T-helper 2 cell (primary cell): ENCODE measurements at regions not wholly inside any gene's neighbourhood (a gene's known extent, or its start where the extent isn't known, plus 50 kb on each side); places are given as distances from the start of the nearest gene placed in this dataset.

Source experiments
- DNase-seq, 5 experiments: peaks; one replicate each; pipeline versions ENCODE4 v3.0.0 to v3.0.0-alpha.2; 2012 to 2022

DNA sequence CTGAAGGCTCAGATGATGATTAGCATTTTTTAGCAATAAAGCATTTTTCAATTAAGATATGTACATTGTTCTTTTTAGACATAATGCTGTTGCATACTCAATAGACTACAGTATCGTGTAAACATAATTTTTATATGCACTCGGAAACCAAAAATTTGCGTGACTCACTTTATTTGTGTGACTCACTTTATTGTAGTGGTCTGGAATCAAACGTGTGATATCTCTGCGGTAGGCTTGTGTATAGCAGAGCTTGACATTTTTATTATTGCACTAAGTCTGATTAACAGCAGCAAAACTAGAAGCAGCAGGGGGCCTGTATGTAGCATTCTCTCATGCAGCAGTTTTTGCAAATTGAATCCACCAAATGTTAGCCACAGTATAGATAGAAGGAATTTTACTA lies 119.1 kb upstream of the PRDX4 start:
- DNase-seq: no peak

DNA sequence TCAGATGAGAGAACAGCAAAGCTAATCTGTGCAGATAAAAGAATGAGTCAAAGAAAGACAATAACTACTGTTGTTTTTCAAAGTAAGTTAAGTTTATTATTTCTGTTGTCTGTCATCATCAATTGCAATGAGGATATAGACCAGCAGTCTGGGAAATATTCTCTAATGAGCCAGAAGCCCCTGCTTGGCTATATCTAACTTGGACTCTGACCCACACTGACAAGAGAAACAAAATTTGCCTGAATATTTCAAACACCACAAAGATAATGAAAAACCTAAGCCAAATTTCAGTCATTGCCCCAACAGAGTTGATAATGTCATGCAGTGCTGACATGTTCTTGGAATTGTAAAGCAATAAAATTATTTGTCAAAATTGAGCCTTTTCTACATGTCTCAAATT lies 115.0 kb upstream of the PRDX4 start:
- DNase-seq: no peak

DNA sequence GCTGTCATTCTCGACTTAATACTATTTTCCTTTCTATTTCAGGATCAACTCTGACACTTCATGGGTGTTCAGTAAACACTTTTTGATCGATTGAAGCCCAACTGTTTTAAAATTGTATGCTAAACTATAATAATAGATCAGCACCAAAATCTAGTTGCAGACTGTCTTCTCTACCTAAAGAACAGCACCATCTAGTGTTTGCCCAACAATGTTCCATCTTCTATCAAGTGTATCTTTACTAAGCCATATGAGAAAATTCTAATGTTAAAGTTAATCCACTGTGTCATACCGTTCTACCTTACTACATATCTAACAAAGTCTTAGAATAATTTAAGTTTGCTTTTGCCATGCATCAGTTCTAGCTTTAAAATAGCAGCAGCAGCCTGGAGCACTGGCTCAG lies 113.0 kb upstream of the PRDX4 start:
- DNase-seq: peak in 1 of 5 experiments; percentile 9

DNA sequence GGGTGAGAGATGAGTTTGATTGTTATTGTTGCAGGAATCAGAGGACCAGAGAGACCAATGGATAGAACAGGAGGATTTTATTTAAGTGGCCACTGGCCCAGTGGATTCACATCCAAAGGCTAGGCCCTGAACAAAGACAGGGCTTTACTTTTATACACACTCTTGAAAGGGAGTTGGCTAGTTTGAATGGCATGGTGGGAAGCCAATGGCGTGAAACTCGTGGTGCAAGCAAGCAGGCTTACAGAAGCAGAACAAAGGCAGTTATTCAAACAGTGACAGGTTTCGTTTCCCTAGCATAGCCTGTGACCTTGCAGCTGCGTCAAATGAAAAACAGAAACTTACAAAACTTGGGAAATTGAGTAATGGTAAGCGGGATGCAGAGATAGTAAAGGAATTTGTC lies 110.2 kb upstream of the PRDX4 start:
- no peak for DNase-seq

DNA sequence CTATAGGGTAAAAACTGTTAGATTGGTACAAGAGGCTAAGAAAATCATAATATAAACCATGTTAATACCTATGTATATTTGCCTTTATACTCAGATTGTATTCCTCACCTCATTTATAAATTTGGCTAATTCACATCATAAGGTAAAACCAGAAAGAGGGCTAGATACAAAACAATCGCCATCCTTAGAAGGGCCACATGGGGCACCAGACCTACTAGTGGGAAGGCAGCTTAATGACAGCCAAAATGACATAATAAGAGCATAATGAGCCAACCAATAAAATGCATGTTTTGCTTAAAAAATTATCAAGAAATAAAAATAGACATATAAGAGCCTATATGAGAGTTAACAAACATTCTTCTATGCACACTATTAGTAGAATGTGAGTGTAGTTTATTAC lies 107.3 kb upstream of the PRDX4 start:
- no peak for DNase-seq

DNA sequence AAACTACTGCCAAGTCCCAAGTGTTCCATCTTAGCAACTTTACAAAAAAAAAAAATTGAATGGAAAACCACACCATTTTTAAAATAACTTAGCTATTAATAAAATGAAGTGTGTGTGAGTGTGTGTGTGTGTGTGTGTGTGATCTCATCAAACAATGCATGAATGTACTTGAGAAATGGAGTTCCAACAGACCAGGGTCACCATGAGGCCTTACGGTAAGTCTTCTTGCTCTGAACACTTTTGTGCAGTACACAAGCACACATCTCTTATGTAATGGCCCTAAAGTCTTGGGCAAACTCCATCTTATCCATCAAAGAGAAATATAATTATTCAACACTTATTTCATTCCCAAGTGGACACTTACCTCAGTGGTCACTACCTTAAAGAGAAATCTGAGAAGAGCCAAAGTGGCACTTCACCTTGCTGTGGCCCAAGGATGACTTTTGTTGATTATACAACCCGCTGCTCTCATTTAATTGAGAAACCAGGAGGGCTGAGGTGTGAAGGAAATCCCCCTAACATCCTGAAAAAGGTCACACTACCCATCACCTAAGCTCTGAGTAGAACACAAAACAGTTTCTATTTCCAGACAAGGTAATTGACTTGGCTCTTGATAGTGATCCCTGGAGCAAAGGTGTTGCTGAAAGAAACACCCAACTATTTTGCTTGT lies 96.5 kb upstream of the PRDX4 start:
- DNase-seq: no peak

DNA sequence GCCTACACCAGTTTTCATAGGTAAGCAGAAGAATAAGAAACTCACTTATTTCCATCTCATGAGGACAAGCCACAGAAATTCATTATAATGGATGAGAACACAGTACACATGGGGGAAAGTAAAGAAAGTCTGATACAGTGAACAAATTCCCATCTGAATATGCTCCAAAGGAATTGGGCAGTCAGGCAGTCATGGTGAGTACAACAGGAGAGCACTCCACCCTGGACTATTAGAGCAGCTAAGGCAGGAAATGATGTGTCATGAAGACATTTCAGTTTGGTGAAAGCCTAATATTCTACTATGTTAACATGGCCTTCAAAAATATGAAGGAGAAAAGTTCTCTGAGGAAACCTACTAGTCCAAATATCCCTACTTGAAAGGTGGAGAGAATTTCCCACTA lies 92.0 kb upstream of the PRDX4 start:
- no peak for DNase-seq

DNA sequence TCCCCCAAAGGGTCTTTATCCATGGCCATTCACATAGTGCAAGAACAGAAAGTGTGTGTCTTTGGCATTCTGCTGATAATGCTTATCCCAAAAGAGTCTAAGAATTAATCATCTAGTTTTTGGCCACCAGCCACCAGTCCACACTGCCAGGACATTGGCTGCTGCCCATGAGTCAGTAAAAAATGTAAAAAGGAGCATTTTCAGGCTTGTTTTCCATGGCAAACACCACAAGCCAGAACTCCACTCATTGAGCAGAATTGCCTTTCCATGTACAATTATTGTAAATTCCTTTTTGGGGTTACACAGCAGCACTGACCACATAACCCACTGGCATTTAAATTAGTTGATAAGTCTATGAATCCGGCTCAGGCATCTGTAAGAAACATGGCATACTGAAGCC lies 89.2 kb upstream of the PRDX4 start:
- DNase-seq: no peak

DNA sequence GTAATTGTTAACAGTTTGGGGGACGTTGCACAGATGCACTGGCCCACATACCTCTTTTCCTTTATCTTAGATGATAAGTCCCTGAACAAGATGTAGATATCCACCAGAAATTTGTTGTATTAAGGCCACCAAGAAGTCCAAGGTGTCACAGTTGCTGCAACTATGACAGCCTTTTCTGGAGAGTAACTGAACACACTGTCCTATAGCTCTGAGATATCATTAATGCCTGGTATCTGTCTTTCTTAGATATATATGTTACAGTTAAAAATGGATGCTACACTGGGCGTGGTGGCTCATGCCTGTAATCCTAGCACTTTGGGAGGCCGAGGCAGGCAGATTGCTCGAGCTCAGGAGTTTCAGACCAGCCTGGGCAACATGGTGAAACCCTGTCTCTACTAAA lies 77.8 kb upstream of the PRDX4 start:
- DNase-seq: no peak

DNA sequence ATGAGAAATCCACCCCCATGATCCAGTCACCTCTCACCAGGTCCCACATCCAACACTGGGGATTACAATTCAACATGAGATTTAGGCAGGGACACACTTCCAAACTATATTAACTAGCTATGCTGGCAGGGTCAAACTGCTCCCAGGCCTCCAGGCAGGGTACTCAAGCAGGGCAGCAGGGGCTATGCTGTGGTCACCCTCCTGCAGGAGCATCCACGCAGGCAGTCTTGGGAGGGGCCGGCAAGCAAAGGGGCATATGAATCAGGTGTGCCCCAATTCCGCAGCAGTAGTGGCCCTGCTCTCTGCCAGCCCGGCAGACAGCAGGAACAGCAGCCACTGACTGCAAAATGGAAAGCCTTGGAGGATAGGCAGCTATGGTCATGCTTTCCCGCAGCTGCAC lies 74.6 kb upstream of the PRDX4 start:
- DNase-seq: no peak

DNA sequence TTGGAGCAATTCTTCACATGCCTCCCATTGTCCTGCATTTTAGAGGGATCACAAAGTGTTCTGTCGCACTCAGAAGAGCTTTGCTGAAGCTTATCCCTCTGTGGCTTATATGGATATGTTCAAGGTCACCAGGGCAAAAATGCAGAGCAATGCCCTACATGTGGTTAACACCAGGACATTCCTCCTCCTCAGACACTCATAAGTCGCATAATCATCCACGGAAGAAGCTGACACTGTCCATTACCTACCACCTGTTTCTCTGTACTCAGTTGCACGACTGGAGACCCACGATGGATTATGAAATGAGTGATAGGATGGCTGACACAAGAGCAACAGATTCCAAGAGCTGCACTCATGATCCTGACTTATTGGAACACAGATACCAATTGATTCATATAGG lies 68.7 kb upstream of the PRDX4 start:
- no peak for DNase-seq

DNA sequence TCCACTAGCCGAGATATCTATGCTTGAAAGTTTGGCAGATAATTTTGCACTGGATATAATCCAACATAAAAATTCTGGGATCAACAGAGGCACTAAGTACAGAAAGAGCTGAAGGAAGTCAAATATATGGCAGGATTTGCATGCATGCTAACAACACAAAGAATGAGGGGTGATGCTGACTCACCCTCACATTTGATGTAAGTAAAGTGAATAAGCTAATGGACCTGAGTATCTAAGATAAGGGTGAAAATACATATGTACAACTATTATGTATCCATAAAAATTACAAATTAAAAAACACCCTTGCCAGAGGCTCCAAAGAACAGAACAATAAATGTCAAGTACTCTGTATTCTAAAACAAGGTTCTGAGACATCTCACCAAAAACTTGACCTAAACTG lies 63.8 kb upstream of the PRDX4 start:
- DNase-seq: no peak

DNA sequence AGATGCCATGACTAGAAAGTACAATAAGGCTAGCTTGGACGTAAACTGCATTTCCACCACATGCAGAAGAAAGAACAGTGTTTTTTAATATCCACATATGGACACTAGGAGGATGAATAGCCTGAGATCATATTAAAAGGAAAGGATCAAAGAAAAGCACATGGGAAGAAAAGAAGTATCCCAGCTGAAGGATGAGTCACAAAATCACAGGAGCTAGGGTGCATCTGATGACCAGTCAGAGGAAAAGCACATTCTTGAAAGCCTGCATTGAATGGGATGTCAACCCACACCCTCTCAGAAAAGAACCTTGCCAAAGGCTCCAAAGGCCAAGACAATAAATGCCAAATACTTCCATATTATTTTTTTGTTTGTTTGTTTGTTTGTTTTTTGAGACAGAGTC lies 56.8 kb upstream of the PRDX4 start:
- no peak for DNase-seq

DNA sequence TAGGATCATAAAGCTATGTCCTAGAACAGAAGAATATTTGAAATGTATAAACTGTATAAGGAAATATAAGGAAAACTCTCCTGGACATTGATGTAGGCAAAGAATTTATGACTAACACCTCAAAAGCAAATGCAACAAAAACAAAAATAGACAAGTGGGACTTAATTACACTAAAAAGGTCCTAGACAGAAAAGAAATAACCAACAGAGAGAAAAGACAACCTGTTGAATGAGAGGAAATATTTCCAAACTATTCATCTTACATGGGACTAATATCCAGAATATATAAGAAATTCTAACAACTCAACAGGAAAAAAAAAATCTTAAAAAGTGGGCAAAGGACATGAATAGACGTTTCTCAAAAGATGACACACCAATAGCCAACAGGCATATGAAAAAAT lies 54.4 kb upstream of the PRDX4 start:
- no peak for DNase-seq

DNA sequence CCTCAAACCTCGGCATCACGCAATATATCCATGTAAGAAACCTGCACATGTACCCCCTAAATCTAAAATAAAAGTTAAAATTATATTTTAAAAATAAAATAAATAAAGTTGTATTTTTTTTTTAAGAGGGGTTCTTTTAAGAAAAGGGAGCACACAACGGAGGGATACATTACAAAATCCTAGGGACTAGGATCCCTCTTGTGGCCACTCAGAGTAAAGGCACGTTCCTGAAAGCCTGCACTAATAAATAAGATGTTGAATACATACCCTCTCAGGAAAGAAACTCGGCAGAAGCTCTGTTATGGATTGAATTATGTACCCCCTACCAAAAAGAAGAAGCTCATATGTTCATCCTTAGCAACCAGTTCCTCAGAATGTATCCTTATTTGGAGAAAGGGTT lies 50.9 kb upstream of the PRDX4 start:
- peak in 1 of 5 experiments; percentile 1 for DNase-seq
